Thyroid gland (tissue), 4 donors: ENCODE measurements at regions not wholly inside any gene's neighbourhood (a gene's known extent, or its start where the extent isn't known, plus 50 kb on each side); places are given as distances from the start of the nearest gene placed in this dataset.

Experiments used
- DNase-seq, 2 donors: peaks; one replicate each; pipeline ENCODE4 v3.0.0-alpha.2; 2019
- H3K27ac ChIP-seq, 3 donors: fragments of 200-600 bp; sonication (generic); 1 replicate in 2 of 3; 2 replicates in 1 of 3; pipeline ENCODE4 v1.5.1; 2016 to 2019; ENCODE audit warnings: mild to moderate bottlenecking in 1 of 3, moderate library complexity in 1 of 3
- H3K27me3 ChIP-seq: fragments of 200-600 bp; sonication (generic); one replicate; pipeline ENCODE4 v1.5.1; 2019
- H3K36me3 ChIP-seq, 2 donors: fragments of 200-600 bp; sonication (generic); one replicate each; pipeline ENCODE4 v1.5.1; 2016 to 2019
- H3K4me1 ChIP-seq, 2 donors: fragments of 200-600 bp; sonication (generic); one replicate each; pipeline ENCODE4 v1.5.1; 2017 to 2019
- H3K4me3 ChIP-seq, 3 donors: fragments of 200-600 bp; sonication (generic); replicated peaks in 1 of 3; 1 replicate in 2 of 3; 2 replicates in 1 of 3; pipeline ENCODE4 v1.5.1; 2016; ENCODE audit warnings: mild to moderate bottlenecking in 1 of 3
- H3K9me3 ChIP-seq: fragments of 200-600 bp; sonication (generic); one replicate; pipeline ENCODE4 v1.5.1; 2017
- POLR2A ChIP-seq, 2 donors: fragments of 450-650 bp; IDR thresholded peaks; one replicate each; pipeline ENCODE4 v1.6.1; 2017; ENCODE audit warnings: antibody characterized with exemption in 2 of 2, mild to moderate bottlenecking in 2 of 2, moderate library complexity in 1 of 2
- WGBS, 2 donors: methylation state at CpG; one replicate each; pipeline ENCODE4 v1.1.5; 2017; 5-methylcytosine and 5-hydroxymethylcytosine counted together
- intact Hi-C: fragments of 100-400 bp; cut with DNase I; formaldehyde crosslinking; loops from one replicate; pipeline ENCODE4 v1.15.1; 2023
- TF ChIP-seq, protein P1 (sequence below), 6 experiments: fragments of 200-600 bp in 3 of 6; fragments of 450-650 bp in 3 of 6; sonication (generic) in 3 of 6; IDR thresholded peaks; one replicate each; pipeline ENCODE4 v1.5.1; 2016 to 2019; ENCODE audit warnings: antibody characterized with exemption in 6 of 6, mild to moderate bottlenecking in 2 of 6, inconsistent platforms in 1 of 6, moderate library complexity in 1 of 6

- WGBS, 2 donors, result 59 to 68% methylated on average over 6 of the region's 6 CpGs
These were observed 50.0 kb upstream of the USP44 start for GRCh38 chr12:95601091-95601961.

More at GRCh38 chr12:95601091-95601961, 50.0 kb upstream of the USP44 start:
- DNase-seq, result no peak
- intact Hi-C loops, result no loop called here
- no peaks in the 10 kb centered on the region for H3K9me3 ChIP-seq
- no peak overlapping the region for H3K4me3 ChIP-seq
- no peak overlapping the region for H3K27ac ChIP-seq
- TF ChIP-seq, protein P1, sequence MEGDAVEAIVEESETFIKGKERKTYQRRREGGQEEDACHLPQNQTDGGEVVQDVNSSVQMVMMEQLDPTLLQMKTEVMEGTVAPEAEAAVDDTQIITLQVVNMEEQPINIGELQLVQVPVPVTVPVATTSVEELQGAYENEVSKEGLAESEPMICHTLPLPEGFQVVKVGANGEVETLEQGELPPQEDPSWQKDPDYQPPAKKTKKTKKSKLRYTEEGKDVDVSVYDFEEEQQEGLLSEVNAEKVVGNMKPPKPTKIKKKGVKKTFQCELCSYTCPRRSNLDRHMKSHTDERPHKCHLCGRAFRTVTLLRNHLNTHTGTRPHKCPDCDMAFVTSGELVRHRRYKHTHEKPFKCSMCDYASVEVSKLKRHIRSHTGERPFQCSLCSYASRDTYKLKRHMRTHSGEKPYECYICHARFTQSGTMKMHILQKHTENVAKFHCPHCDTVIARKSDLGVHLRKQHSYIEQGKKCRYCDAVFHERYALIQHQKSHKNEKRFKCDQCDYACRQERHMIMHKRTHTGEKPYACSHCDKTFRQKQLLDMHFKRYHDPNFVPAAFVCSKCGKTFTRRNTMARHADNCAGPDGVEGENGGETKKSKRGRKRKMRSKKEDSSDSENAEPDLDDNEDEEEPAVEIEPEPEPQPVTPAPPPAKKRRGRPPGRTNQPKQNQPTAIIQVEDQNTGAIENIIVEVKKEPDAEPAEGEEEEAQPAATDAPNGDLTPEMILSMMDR (IDR thresholded peaks at IDR 0.05), result no peak
- no peak for TF ChIP-seq POLR2A (IDR thresholded peaks at IDR 0.05)
- peaks cover 3 to 19% of the 10 kb centered on the region in 2 donors for H3K4me1 ChIP-seq
- H3K27me3 ChIP-seq, result no peaks in the 10 kb centered on the region
- H3K36me3 ChIP-seq, result no peaks in the 10 kb centered on the region
